ENCODE measurements at regions not wholly inside any gene's neighbourhood (a gene's known extent, or its start where the extent isn't known, plus 50 kb on each side); places are given as distances from the start of the nearest gene placed in this dataset.

- H3K27me3 ChIP-seq: no peaks in the 10 kb centered on the region
- H3K4me1 ChIP-seq: no peaks in the 10 kb centered on the region
- ATAC-seq (no peak), DNase-seq (no peak)
- no peaks in the 10 kb centered on the region for H3K9me3 ChIP-seq
- H3K36me3 ChIP-seq: no peaks in the 10 kb centered on the region
- H3K27ac ChIP-seq: no peak overlapping the region
- intact Hi-C loops (cut with DNase I; ENCODE audit: low total_unique reads) (no loop called here), in situ Hi-C loops (cut with MboI; ENCODE audit: low sequenced_read_pairs in 4 of 4) (no loop called here)
- H3K4me3 ChIP-seq: no peak overlapping the region
- TF ChIP-seq CTCF (IDR thresholded peaks at IDR 0.05 in 4 of 5, conservative IDR thresholded peaks at IDR 0.05 in 1 of 5) (no peak), POLR2A (IDR thresholded peaks at IDR 0.05) (no peak)
These were observed 547.9 kb upstream of the TMPRSS15 start for GRCh38 chr21:18951271-18952038.

GRCh38 chr21:18954441-18954844 is 550.9 kb upstream of the TMPRSS15 start:
- Histone ChIP-seq H3K9me3 (no peaks in the 10 kb centered on the region), H3K27me3 (no peaks in the 10 kb centered on the region), H3K27ac (no peak overlapping the region), H3K4me3 (no peak overlapping the region), H3K4me1 (no peaks in the 10 kb centered on the region), H3K36me3 (no peaks in the 10 kb centered on the region)
- ATAC-seq: no peak
- TF ChIP-seq POLR2A (IDR thresholded peaks at IDR 0.05) (no peak), CTCF (IDR thresholded peaks at IDR 0.05 in 4 of 5, conservative IDR thresholded peaks at IDR 0.05 in 1 of 5) (no peak)
- DNase-seq: no peak
- in situ Hi-C loops (cut with MboI; ENCODE audit: low sequenced_read_pairs in 4 of 4): no loop called here
- intact Hi-C loops (cut with DNase I; ENCODE audit: low total_unique reads): no loop called here

- H3K4me1 ChIP-seq: no peaks in the 10 kb centered on the region
- intact Hi-C loops (cut with DNase I; ENCODE audit: low total_unique reads) (no loop called here), in situ Hi-C loops (cut with MboI; ENCODE audit: low sequenced_read_pairs in 4 of 4) (no loop called here)
- no peak overlapping the region for H3K4me3 ChIP-seq
- H3K36me3 ChIP-seq: no peaks in the 10 kb centered on the region
- no peaks in the 10 kb centered on the region for H3K9me3 ChIP-seq
- no peak overlapping the region for H3K27ac ChIP-seq
- TF ChIP-seq POLR2A (IDR thresholded peaks at IDR 0.05) (no peak), CTCF (IDR thresholded peaks at IDR 0.05 in 4 of 5, conservative IDR thresholded peaks at IDR 0.05 in 1 of 5) (no peak)
- no peaks in the 10 kb centered on the region for H3K27me3 ChIP-seq
- no peak for DNase-seq
- ATAC-seq: no peak
These were observed 556.2 kb upstream of the TMPRSS15 start for GRCh38 chr21:18959817-18960216.

GRCh38 chr21:18960306-18960705 is 556.7 kb upstream of the TMPRSS15 start:
- in situ Hi-C loops (cut with MboI; ENCODE audit: low sequenced_read_pairs in 4 of 4) (no loop called here), intact Hi-C loops (cut with DNase I; ENCODE audit: low total_unique reads) (no loop called here)
- H3K27ac ChIP-seq: no peak overlapping the region
- no peaks in the 10 kb centered on the region for H3K4me1 ChIP-seq
- DNase-seq: no peak
- TF ChIP-seq POLR2A (IDR thresholded peaks at IDR 0.05) (no peak), CTCF (IDR thresholded peaks at IDR 0.05 in 4 of 5, conservative IDR thresholded peaks at IDR 0.05 in 1 of 5) (no peak)
- no peak for ATAC-seq
- no peaks in the 10 kb centered on the region for H3K36me3 ChIP-seq
- H3K4me3 ChIP-seq: no peak overlapping the region
- H3K27me3 ChIP-seq: no peaks in the 10 kb centered on the region
- H3K9me3 ChIP-seq: no peaks in the 10 kb centered on the region

GRCh38 chr21:18970416-18970815 is 566.8 kb upstream of the TMPRSS15 start:
- in situ Hi-C loops (cut with MboI; ENCODE audit: low sequenced_read_pairs in 4 of 4) (no loop called here), intact Hi-C loops (cut with DNase I; ENCODE audit: low total_unique reads) (no loop called here)
- Histone ChIP-seq H3K4me1 (no peaks in the 10 kb centered on the region), H3K27ac (no peak overlapping the region), H3K4me3 (no peak overlapping the region), H3K36me3 (no peaks in the 10 kb centered on the region), H3K9me3 (no peaks in the 10 kb centered on the region), H3K27me3 (no peaks in the 10 kb centered on the region)
- TF ChIP-seq CTCF (IDR thresholded peaks at IDR 0.05 in 4 of 5, conservative IDR thresholded peaks at IDR 0.05 in 1 of 5) (no peak), POLR2A (IDR thresholded peaks at IDR 0.05) (no peak)
- ATAC-seq (no peak), DNase-seq (no peak)

Data from gastrocnemius medialis (tissue), 4 donors.